Vagina (tissue), 2 donors: ENCODE measurements at regions not wholly inside any gene's neighbourhood (a gene's known extent, or its start where the extent isn't known, plus 50 kb on each side); places are given as distances from the start of the nearest gene placed in this dataset.

Source experiments
- DNase-seq, 2 donors: peaks; one replicate each; pipeline ENCODE4 v3.0.0-alpha.2; 2017; ENCODE audit errors: extremely low spot score in 2 of 2
- H3K27ac ChIP-seq: fragments of 200-600 bp; sonication (generic); one replicate; pipeline ENCODE4 v1.5.1; 2019
- H3K27me3 ChIP-seq: fragments of 200-600 bp; sonication (generic); one replicate; pipeline ENCODE4 v1.5.1; 2019
- H3K36me3 ChIP-seq, 2 donors: fragments of 200-600 bp; sonication (generic); one replicate each; pipeline ENCODE4 v1.5.1; 2017 to 2019
- H3K4me1 ChIP-seq: fragments of 200-600 bp; sonication (generic); one replicate; pipeline ENCODE4 v1.5.1; 2019
- H3K4me3 ChIP-seq, 2 donors: fragments of 200-600 bp; sonication (generic); 1 replicate in 1 of 2; 2 replicates in 1 of 2; pipeline ENCODE4 v1.5.1; 2016 to 2019
- H3K9me3 ChIP-seq: fragments of 200-600 bp; sonication (generic); one replicate; pipeline ENCODE4 v1.5.1; 2019
- CTCF ChIP-seq, 3 experiments: fragments of 450-650 bp in 2 of 3; fragments of 200-600 bp in 1 of 3; sonication (generic) in 1 of 3; IDR thresholded peaks; one replicate each; pipeline ENCODE4 v1.5.1; 2017 to 2019; ENCODE audit warnings: antibody characterized with exemption in 3 of 3, mild to moderate bottlenecking in 2 of 3, moderate library complexity in 2 of 3
- POLR2A ChIP-seq, 2 donors: fragments of 450-650 bp; IDR thresholded peaks; one replicate each; pipeline ENCODE4 v1.6.1; 2017; ENCODE audit warnings: antibody characterized with exemption in 2 of 2, mild to moderate bottlenecking in 2 of 2, moderate library complexity in 2 of 2
- POLR2AphosphoS5 ChIP-seq, 2 donors: sonication (generic); formaldehyde crosslinking; IDR thresholded peaks; one replicate each; pipeline ENCODE4 v1.9.0; 2017; ENCODE audit warnings: antibody characterized with exemption in 2 of 2, mild to moderate bottlenecking in 2 of 2, low read depth in 1 of 2; ENCODE audit not compliant: insufficient read depth in 1 of 2
- intact Hi-C: fragments of 100-400 bp; cut with DNase I; formaldehyde crosslinking; loops from one replicate; pipeline ENCODE4 v1.15.1; 2023

- intact Hi-C loops = no loop called here
- no peaks in the 10 kb centered on the region for H3K36me3 ChIP-seq
- no peak for DNase-seq
- no peaks in the 10 kb centered on the region for H3K9me3 ChIP-seq
- no peaks in the 10 kb centered on the region for H3K27me3 ChIP-seq
- no peak overlapping the region for H3K4me3 ChIP-seq
- no peak for TF ChIP-seq POLR2AphosphoS5 (IDR thresholded peaks at IDR 0.05; ENCODE audit: insufficient read depth in 1 of 2, low read depth in 1 of 2)
- TF ChIP-seq CTCF (IDR thresholded peaks at IDR 0.05) = no peak
- no peak for TF ChIP-seq POLR2A (IDR thresholded peaks at IDR 0.05)
- H3K4me1 ChIP-seq = no peaks in the 10 kb centered on the region
- no peak overlapping the region for H3K27ac ChIP-seq
Observed at GRCh38 chr5:167773668-167774301, 517.7 kb upstream of the WWC1 start.

- H3K4me3 ChIP-seq = no peak overlapping the region
- no peaks in the 10 kb centered on the region for H3K4me1 ChIP-seq
- H3K9me3 ChIP-seq = no peaks in the 10 kb centered on the region
- H3K36me3 ChIP-seq = no peaks in the 10 kb centered on the region
- no peak for DNase-seq
- H3K27me3 ChIP-seq = no peaks in the 10 kb centered on the region
- TF ChIP-seq POLR2A (IDR thresholded peaks at IDR 0.05) (no peak), CTCF (IDR thresholded peaks at IDR 0.05) (no peak), POLR2AphosphoS5 (IDR thresholded peaks at IDR 0.05; ENCODE audit: insufficient read depth in 1 of 2, low read depth in 1 of 2) (no peak)
- intact Hi-C loops = no loop called here
- H3K27ac ChIP-seq = no peak overlapping the region
Observed at GRCh38 chr5:167777746-167778145, 513.7 kb upstream of the WWC1 start.

- intact Hi-C loops = no loop called here
- H3K36me3 ChIP-seq = no peaks in the 10 kb centered on the region
- H3K9me3 ChIP-seq = no peaks in the 10 kb centered on the region
- H3K27ac ChIP-seq = no peak overlapping the region
- DNase-seq = no peak
- H3K4me1 ChIP-seq = peaks cover 2% of the 10 kb centered on the region
- no peaks in the 10 kb centered on the region for H3K27me3 ChIP-seq
- no peak for TF ChIP-seq POLR2AphosphoS5 (IDR thresholded peaks at IDR 0.05; ENCODE audit: insufficient read depth in 1 of 2, low read depth in 1 of 2)
- no peak for TF ChIP-seq CTCF (IDR thresholded peaks at IDR 0.05)
- no peak for TF ChIP-seq POLR2A (IDR thresholded peaks at IDR 0.05)
- no peak overlapping the region for H3K4me3 ChIP-seq
Observed at GRCh38 chr5:167778228-167778627, 513.2 kb upstream of the WWC1 start.

- Histone ChIP-seq H3K4me1 (peaks cover 6% of the 10 kb centered on the region), H3K4me3 (no peak overlapping the region), H3K27me3 (no peaks in the 10 kb centered on the region), H3K9me3 (no peaks in the 10 kb centered on the region), H3K36me3 (no peaks in the 10 kb centered on the region), H3K27ac (no peak overlapping the region)
- no peak for DNase-seq
- no peak for TF ChIP-seq CTCF (IDR thresholded peaks at IDR 0.05)
- no peak for TF ChIP-seq POLR2A (IDR thresholded peaks at IDR 0.05)
- no peak for TF ChIP-seq POLR2AphosphoS5 (IDR thresholded peaks at IDR 0.05; ENCODE audit: insufficient read depth in 1 of 2, low read depth in 1 of 2)
- intact Hi-C loops = no loop called here
Observed at GRCh38 chr5:167779644-167780043, 511.8 kb upstream of the WWC1 start.

GRCh38 chr5:167780177-167780576, 511.3 kb upstream of the WWC1 start:
- intact Hi-C loops = no loop called here
- Histone ChIP-seq H3K36me3 (no peaks in the 10 kb centered on the region), H3K9me3 (no peaks in the 10 kb centered on the region), H3K4me1 (peaks cover 6% of the 10 kb centered on the region), H3K27ac (no peak overlapping the region), H3K27me3 (no peaks in the 10 kb centered on the region), H3K4me3 (no peak overlapping the region)
- no peak for DNase-seq
- TF ChIP-seq POLR2AphosphoS5 (IDR thresholded peaks at IDR 0.05; ENCODE audit: insufficient read depth in 1 of 2, low read depth in 1 of 2) = no peak
- TF ChIP-seq CTCF (IDR thresholded peaks at IDR 0.05) = no peak
- TF ChIP-seq POLR2A (IDR thresholded peaks at IDR 0.05) = no peak
